SKM-1 treated with dmso at 0.1 percent for 144 hours (cell line): ENCODE measurements at regions not wholly inside any gene's neighbourhood (a gene's known extent, or its start where the extent isn't known, plus 50 kb on each side); places are given as distances from the start of the nearest gene placed in this dataset.

ENCODE experiments used
- DNase-seq: peaks from one replicate; lab custom pipeline; 2025; ENCODE audit not compliant: unreplicated experiment; lab: John Stamatoyannopoulos, UW

- no peak for DNase-seq
These were observed 222.1 kb downstream of the NUAK1 start for GRCh38 chr12:105916760-105917039.

GRCh38 chr12:105920161-105920684, 218.5 kb downstream of the NUAK1 start:
- no peak for DNase-seq

- DNase-seq, result no peak
These were observed 217.7 kb downstream of the NUAK1 start for GRCh38 chr12:105921055-105921454.

GRCh38 chr12:105921872-105922669, 216.7 kb downstream of the NUAK1 start:
- DNase-seq, result no peak

- DNase-seq, result no peak
These were observed 216.1 kb downstream of the NUAK1 start for GRCh38 chr12:105922670-105923102.

- no peak for DNase-seq
These were observed 214.1 kb downstream of the NUAK1 start for GRCh38 chr12:105924526-105925208.

GRCh38 chr12:105927564-105927963, 211.2 kb downstream of the NUAK1 start:
- no peak for DNase-seq

- no peak for DNase-seq
These were observed 210.3 kb downstream of the NUAK1 start for GRCh38 chr12:105928436-105928835.

GRCh38 chr12:105929192-105929591, 209.6 kb downstream of the NUAK1 start:
- no peak for DNase-seq

- no peak for DNase-seq
These were observed 207.9 kb downstream of the NUAK1 start for GRCh38 chr12:105930557-105931503.

- DNase-seq, result no peak
These were observed 206.8 kb downstream of the NUAK1 start for GRCh38 chr12:105931762-105932570.

- DNase-seq, result no peak
These were observed 204.8 kb downstream of the NUAK1 start for GRCh38 chr12:105933671-105934665.

GRCh38 chr12:105935106-105935505, 203.6 kb downstream of the NUAK1 start:
- DNase-seq, result no peak

GRCh38 chr12:105935981-105936380, 202.8 kb downstream of the NUAK1 start:
- DNase-seq, result no peak

GRCh38 chr12:105936496-105936895, 202.3 kb downstream of the NUAK1 start:
- no peak for DNase-seq

GRCh38 chr12:105937009-105937408, 201.7 kb downstream of the NUAK1 start:
- no peak for DNase-seq

GRCh38 chr12:105939181-105939721, 199.5 kb downstream of the NUAK1 start:
- DNase-seq, result no peak

GRCh38 chr12:105942281-105942680, 196.5 kb downstream of the NUAK1 start:
- no peak for DNase-seq

- DNase-seq, result no peak
These were observed 195.2 kb downstream of the NUAK1 start for GRCh38 chr12:105943525-105943924.
